HG03066 (cell line): ENCODE measurements at regions not wholly inside any gene's neighbourhood (a gene's known extent, or its start where the extent isn't known, plus 50 kb on each side); places are given as distances from the start of the nearest gene placed in this dataset.

Experiments used
- ATAC-seq: cut with Tn5 transposase; IDR thresholded peaks from one replicate; pipeline ENCODE4 v1.9.1; 2021; ENCODE audit warnings: low read depth; ENCODE audit not compliant: unreplicated experiment

DNA sequence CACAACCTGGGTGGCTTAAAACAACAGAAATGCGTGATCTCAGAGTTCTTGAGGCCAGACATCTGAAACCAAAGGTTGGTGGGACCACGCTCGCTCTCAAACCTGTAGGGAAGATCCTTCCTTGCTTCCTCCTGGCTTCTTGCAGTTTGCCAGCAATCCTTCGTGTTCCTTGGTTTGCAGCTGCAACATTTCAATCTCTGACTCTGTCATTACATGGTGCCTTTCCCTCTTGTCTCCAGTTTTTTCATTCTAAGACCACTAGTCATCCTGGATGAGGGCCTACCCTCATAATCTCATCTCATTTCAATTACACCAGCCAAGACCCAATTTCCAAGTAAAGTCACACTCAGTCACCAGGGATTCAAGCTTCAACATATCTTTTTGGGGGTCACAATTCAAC, 388.0 kb downstream of the GPM6A start:
- no peak for ATAC-seq

DNA sequence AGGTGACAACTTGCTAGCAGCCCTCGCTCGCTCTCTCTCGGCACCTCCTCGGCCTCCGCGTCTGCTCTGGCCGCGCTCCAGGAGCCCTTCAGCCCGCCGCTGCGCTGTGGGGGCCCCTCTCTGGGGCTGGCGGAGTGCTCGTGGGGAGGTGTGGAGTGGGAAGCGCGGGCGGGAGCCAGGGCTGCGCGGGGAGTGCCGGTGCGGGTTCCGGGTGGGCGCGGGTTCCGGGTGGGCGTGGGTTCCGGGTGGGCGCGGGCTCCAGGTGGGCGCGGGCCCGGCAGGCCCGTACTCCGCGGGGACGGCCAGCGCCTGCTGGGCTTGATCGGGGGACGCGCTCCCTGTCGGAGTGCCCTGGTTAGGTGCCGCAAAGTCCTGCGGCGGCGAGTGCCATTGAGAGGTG, 384.3 kb downstream of the GPM6A start:
- ATAC-seq = no peak

- no peak for ATAC-seq
Measured at GRCh38 chr4:175431694-175432093, 380.4 kb downstream of the GPM6A start.

DNA sequence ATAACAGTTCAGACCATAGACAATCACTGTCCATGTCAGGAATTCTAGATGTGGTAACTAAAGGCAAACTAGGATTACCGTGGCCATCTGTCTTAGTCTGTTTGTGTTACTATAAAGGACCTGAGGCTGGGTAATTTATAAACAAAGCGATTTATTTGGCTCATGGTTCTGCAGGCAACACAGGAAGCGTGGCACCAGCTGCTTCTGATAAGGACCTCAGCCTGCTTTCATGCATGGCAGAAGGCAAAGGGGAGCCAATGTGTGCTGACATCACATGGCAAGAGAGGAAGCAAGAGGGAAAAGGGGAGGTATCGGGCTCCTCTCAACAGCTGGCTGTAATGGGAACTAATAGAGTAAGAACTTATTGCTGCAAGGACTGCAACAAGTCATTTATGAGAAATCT, 376.7 kb downstream of the GPM6A start:
- ATAC-seq = no peak

- no peak for ATAC-seq
Measured at GRCh38 chr4:175436196-175436595, 375.9 kb downstream of the GPM6A start.

GRCh38 chr4:175440786-175441185, 371.3 kb downstream of the GPM6A start:
- ATAC-seq = no peak

- ATAC-seq = no peak
Measured at GRCh38 chr4:175441256-175441655, 370.8 kb downstream of the GPM6A start.

- ATAC-seq = no peak
Measured at GRCh38 chr4:175443547-175443946, 368.5 kb downstream of the GPM6A start.

- no peak for ATAC-seq
Measured at GRCh38 chr4:175444512-175444911, 367.6 kb downstream of the GPM6A start.

DNA sequence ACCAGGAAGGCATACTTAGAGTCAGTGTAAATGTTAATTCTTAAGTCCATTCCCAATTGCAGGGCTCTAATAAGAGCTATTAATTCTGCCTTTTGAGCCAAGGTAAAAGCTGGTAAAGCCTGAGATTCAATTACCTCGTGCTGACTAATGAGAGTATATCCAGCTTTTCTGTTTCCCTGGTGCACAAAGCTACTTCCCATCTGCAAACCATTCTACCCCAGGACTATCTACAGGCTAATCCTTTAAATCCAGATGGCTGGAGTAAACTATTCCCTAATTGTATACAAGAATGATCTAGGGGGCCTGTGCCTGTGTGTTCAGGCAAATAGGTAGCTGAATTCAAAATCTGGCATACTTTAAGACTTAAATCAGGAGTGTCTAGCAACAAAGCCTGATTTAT, 365.0 kb downstream of the GPM6A start:
- ATAC-seq = no peak

DNA sequence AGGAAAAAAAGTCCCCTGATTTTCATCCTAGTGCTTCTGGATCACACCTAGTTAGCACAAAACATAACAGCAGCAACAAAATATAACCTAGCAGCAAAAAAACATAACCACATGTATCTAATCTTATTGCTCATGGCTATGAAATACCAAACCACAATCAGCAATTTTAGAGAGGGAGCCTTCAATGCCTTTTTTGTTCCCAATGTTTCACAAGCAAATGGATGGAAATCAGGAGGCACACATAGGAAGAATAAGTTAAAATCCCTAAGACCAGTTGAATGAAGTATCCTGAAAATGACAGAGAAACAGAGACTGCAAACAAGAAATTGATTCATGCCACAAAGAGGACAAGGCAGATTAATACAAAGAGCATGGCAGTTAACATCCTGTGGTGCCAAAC, 361.6 kb downstream of the GPM6A start:
- ATAC-seq = no peak

- ATAC-seq = no peak
Measured at GRCh38 chr4:175451238-175451965, 360.7 kb downstream of the GPM6A start.

GRCh38 chr4:175453456-175453855, 358.6 kb downstream of the GPM6A start:
- no peak for ATAC-seq

GRCh38 chr4:175456131-175456530, 355.9 kb downstream of the GPM6A start:
- ATAC-seq = no peak

GRCh38 chr4:175457956-175458355, 354.1 kb downstream of the GPM6A start:
- ATAC-seq = no peak

DNA sequence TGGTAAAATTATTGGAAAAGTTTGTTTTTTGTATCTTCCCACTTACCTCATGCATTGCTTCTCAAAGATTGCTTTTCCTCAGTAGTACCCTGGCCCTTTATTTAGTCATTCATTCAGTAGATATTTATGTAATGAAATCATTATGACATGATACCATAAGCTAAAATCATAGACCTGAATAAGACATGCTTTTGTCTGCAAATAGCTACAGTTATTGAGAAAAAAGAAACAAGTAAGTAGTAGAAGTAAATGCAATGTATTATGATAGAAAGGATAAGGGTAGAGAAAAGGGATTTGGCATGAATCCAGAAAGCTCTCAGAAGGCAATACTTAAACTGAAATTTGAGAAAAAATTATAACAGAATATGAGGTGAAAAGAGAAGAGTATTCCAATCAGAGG, 352.5 kb downstream of the GPM6A start:
- no peak for ATAC-seq

GRCh38 chr4:175460414-175460813, 351.6 kb downstream of the GPM6A start:
- no peak for ATAC-seq

DNA sequence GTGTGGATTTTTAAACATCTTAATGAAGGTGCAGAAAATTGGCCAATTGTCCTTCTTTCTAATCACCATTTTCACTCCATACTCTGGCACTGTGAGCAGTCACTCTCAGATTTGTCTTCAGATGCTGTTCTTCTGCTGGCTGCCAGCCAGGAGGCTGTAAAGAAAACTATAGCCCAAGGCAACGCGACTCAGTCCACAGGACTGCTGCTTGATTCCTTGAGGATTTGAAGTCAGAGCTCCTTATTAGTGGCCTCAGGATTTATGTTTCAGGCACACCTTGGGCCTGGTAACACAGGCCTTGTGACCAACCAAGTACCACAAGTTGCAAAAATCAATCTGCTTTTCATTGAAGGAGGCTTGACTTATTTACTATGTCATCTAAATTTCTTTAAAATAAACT, 342.6 kb downstream of the GPM6A start:
- ATAC-seq = no peak

- no peak for ATAC-seq
Measured at GRCh38 chr4:175470131-175470530, 341.9 kb downstream of the GPM6A start.

- no peak for ATAC-seq
Measured at GRCh38 chr4:175480404-175480803, 331.7 kb downstream of the GPM6A start.

DNA sequence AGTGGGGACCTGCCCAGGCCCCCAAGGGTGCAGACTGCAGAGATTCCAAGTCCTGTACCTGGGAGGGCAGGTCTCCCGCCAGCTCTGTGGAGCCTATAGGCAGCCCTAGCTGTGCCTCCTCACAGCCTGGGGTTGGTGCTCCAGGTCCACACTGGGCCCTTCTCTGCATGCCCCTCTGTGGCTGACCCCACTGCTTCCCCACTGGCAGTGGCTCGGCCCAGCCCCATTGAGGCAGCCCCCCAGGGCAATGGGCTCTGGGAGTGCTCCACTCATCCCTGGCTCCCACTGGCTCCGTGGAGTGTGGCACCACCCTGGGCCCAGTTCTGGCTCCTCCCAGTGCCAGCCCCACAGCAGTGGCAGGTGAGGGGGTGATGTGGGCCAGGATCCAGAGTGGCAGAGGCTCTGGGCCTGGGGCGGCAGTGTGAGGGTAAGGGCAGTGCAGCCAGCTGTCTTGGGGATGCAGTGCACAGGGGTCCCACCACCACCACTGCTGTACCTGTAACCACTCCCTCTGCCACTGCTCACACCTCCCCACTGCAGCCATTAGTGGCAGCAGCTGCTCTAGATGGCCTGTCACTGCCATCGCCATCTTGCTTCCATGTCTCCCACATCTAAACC, 312.2 kb downstream of the GPM6A start:
- no peak for ATAC-seq

GRCh38 chr4:175504318-175504717, 307.7 kb downstream of the GPM6A start:
- no peak for ATAC-seq
